GM12875 (cell line): ENCODE measurements at regions not wholly inside any gene's neighbourhood (a gene's known extent, or its start where the extent isn't known, plus 50 kb on each side); places are given as distances from the start of the nearest gene placed in this dataset.

Experiments used
- H3K4me3 ChIP-seq: one replicate; pipeline ENCODE4 v1.5.1; 2011; ENCODE audit warnings: low read depth, low read length, control low read depth
- CTCF ChIP-seq: IDR thresholded peaks from 2 replicates; pipeline ENCODE4 v1.5.1; 2011; ENCODE audit warnings: low read depth, mild to moderate bottlenecking, control low read depth, inconsistent platforms, low read length, moderate library complexity, borderline replicate concordance; ENCODE audit not compliant: insufficient read depth

GRCh38 chr9:103714992-103715391 is 379.1 kb upstream of the SMC2 start:
- no peak for TF ChIP-seq CTCF
- H3K4me3 ChIP-seq, result no peak overlapping the region

GRCh38 chr9:103721056-103721455 is 373.1 kb upstream of the SMC2 start:
- H3K4me3 ChIP-seq, result no peak overlapping the region
- no peak for TF ChIP-seq CTCF

GRCh38 chr9:103730866-103731265 is 363.2 kb upstream of the SMC2 start:
- no peak for TF ChIP-seq CTCF
- H3K4me3 ChIP-seq, result no peak overlapping the region

- no peak overlapping the region for H3K4me3 ChIP-seq
- TF ChIP-seq CTCF, result no peak
Observed at GRCh38 chr9:103731541-103731940, 362.6 kb upstream of the SMC2 start.

GRCh38 chr9:103734471-103734870 is 359.6 kb upstream of the SMC2 start:
- no peak for TF ChIP-seq CTCF
- no peak overlapping the region for H3K4me3 ChIP-seq

GRCh38 chr9:103755441-103755840 is 338.7 kb upstream of the SMC2 start:
- no peak overlapping the region for H3K4me3 ChIP-seq
- TF ChIP-seq CTCF, result no peak

GRCh38 chr9:103755986-103756385 is 338.1 kb upstream of the SMC2 start:
- TF ChIP-seq CTCF, result no peak
- H3K4me3 ChIP-seq, result no peak overlapping the region
